A549 (cell line): ENCODE measurements at regions not wholly inside any gene's neighbourhood (a gene's known extent, or its start where the extent isn't known, plus 50 kb on each side); places are given as distances from the start of the nearest gene placed in this dataset.

Source experiments
- CTCF ChIP-seq: fragments of >200 bp; sonication (Bioruptor Twin); formaldehyde crosslinking; IDR thresholded peaks from 3 replicates; pipeline ENCODE4 v1.5.1; 2016
- JUNB ChIP-seq: fragments of >200 bp; sonication (Bioruptor Twin); formaldehyde crosslinking; IDR thresholded peaks from 2 replicates; pipeline ENCODE4 v1.6.1; 2016
- KDM1A ChIP-seq: fragments of 200-600 bp; sonication (generic); IDR thresholded peaks from 2 replicates; pipeline ENCODE4 v1.6.1; 2016; ENCODE audit warnings: low read depth, mild to moderate bottlenecking
- POLR2A ChIP-seq: IDR thresholded peaks from 2 replicates; pipeline ENCODE4 v1.6.1; 2012; ENCODE audit warnings: mild to moderate bottlenecking, low read length

GRCh38 chr3:42024591-42025351, 62.9 kb upstream of the ULK4 start:
- TF ChIP-seq CTCF: no peak
- no peak for TF ChIP-seq JUNB
- TF ChIP-seq KDM1A: no peak
- TF ChIP-seq POLR2A: no peak
